ENCODE measurements at regions not wholly inside any gene's neighbourhood (a gene's known extent, or its start where the extent isn't known, plus 50 kb on each side); places are given as distances from the start of the nearest gene placed in this dataset.

DNA sequence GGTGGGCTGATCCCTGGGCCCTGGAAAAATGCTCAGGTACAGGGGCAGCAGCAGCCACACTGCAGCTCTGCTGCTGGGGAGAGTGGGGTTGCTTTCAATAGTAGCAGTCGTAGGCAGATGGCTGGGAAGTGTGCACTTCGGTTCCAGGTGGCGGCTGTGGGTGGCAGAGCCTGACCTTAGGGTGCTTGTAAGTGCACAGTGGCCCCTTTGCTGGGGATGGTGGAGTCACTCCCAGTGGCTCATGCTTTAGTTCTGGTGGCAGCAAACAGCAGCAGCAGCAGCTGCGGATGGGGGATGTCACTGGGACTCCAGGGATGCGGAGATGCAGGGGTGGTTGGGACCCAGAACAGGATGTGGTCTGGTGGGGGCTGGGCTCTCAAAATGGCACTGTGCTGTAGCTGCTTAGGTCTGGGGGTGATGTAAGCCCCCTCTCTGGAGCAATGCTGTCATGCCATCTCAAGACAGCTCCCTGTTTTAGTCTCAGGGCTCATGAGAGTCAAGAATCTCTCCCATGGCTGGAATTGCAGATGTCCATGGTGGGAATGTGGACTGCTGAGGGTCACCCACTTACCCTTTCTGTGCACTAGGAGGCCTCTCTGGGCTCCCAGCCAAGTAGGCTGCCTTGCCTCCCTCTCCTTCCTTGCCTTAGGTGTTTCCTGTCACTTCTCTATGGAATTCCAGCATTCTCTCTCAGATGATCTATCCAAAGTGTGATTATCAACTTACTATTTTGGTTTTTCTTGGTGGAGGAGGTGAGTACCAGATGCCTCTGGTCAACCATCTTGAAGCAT is 146.7 kb upstream of the SLC22A23 start:
- TF ChIP-seq POLR2AphosphoS5 (IDR thresholded peaks at IDR 0.05) (no peak), POLR2A (IDR thresholded peaks at IDR 0.05) (no peak)
- TF ChIP-seq, protein P1, sequence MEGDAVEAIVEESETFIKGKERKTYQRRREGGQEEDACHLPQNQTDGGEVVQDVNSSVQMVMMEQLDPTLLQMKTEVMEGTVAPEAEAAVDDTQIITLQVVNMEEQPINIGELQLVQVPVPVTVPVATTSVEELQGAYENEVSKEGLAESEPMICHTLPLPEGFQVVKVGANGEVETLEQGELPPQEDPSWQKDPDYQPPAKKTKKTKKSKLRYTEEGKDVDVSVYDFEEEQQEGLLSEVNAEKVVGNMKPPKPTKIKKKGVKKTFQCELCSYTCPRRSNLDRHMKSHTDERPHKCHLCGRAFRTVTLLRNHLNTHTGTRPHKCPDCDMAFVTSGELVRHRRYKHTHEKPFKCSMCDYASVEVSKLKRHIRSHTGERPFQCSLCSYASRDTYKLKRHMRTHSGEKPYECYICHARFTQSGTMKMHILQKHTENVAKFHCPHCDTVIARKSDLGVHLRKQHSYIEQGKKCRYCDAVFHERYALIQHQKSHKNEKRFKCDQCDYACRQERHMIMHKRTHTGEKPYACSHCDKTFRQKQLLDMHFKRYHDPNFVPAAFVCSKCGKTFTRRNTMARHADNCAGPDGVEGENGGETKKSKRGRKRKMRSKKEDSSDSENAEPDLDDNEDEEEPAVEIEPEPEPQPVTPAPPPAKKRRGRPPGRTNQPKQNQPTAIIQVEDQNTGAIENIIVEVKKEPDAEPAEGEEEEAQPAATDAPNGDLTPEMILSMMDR (IDR thresholded peaks at IDR 0.05), result no peak

All from prostate gland (tissue), 2 donors.